ENCODE measurements at regions not wholly inside any gene's neighbourhood (a gene's known extent, or its start where the extent isn't known, plus 50 kb on each side); places are given as distances from the start of the nearest gene placed in this dataset.

DNA sequence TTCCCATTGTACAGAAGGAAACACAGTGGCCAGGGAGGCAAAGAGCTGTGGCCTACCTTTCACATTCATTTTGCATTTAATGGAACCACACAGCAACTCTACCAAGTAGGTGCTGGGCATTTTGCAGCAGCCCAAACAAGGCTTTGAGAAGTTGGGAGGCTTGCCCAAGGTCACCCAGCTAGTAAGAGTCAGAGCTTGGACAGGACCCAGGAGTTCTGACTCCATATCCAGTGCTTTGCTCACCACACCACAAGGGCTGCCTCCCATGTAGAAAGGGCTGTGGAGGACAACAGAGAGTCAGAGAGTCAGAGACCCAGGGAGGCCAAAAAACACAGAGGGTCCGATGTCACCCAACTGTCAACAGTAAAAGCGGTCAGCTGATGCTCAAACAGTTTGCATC lies 400.2 kb downstream of the BCL11B start:
- TF ChIP-seq, protein P1, sequence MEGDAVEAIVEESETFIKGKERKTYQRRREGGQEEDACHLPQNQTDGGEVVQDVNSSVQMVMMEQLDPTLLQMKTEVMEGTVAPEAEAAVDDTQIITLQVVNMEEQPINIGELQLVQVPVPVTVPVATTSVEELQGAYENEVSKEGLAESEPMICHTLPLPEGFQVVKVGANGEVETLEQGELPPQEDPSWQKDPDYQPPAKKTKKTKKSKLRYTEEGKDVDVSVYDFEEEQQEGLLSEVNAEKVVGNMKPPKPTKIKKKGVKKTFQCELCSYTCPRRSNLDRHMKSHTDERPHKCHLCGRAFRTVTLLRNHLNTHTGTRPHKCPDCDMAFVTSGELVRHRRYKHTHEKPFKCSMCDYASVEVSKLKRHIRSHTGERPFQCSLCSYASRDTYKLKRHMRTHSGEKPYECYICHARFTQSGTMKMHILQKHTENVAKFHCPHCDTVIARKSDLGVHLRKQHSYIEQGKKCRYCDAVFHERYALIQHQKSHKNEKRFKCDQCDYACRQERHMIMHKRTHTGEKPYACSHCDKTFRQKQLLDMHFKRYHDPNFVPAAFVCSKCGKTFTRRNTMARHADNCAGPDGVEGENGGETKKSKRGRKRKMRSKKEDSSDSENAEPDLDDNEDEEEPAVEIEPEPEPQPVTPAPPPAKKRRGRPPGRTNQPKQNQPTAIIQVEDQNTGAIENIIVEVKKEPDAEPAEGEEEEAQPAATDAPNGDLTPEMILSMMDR (IDR thresholded peaks at IDR 0.05; ENCODE audit: low read depth, low read length): no peak
- TF ChIP-seq POLR2A (IDR thresholded peaks at IDR 0.05; ENCODE audit: extremely low read depth, insufficient read length) (no peak), MYC (IDR thresholded peaks at IDR 0.05; ENCODE audit: low read depth, low read length) (no peak)
- TF ChIP-seq, protein P2, sequence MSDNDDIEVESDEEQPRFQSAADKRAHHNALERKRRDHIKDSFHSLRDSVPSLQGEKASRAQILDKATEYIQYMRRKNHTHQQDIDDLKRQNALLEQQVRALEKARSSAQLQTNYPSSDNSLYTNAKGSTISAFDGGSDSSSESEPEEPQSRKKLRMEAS (IDR thresholded peaks at IDR 0.05; ENCODE audit: low read depth, low read length): no peak

All from NB4 (cell line).